ENCODE measurements at regions not wholly inside any gene's neighbourhood (a gene's known extent, or its start where the extent isn't known, plus 50 kb on each side); places are given as distances from the start of the nearest gene placed in this dataset.

DNA sequence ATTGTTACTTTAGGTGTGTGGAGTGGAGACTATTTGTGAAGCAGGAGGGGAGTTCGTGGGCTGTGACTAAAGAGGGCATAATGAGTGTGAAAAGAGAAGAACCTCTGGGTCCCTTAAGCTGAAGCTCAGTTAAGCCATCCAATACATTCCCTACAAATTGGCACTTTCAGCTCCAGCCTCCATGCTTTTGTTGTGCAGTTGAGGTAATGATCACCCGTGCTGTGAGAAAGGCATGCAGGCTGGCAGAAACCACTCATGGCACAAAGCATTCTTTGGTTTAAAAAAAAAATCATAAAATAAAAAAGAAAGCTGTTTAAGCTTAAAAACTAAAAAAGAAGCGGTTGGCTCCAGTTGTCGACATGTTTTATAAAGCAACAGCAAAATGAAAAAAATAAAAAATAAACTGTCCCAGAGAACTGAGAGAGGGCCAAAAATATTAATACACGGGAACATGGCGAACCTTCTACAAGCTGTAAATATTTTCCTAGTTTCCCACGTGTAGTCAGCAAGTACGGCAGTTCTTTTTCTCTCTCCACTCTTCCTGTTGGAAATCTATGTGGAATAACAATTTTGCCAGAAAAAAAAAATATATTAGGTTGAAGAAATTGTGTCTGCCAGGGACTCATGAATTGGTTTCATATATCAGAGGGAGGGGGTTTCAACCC, 82.2 kb downstream of the ANKRD60 start:
- TF ChIP-seq, protein P1, sequence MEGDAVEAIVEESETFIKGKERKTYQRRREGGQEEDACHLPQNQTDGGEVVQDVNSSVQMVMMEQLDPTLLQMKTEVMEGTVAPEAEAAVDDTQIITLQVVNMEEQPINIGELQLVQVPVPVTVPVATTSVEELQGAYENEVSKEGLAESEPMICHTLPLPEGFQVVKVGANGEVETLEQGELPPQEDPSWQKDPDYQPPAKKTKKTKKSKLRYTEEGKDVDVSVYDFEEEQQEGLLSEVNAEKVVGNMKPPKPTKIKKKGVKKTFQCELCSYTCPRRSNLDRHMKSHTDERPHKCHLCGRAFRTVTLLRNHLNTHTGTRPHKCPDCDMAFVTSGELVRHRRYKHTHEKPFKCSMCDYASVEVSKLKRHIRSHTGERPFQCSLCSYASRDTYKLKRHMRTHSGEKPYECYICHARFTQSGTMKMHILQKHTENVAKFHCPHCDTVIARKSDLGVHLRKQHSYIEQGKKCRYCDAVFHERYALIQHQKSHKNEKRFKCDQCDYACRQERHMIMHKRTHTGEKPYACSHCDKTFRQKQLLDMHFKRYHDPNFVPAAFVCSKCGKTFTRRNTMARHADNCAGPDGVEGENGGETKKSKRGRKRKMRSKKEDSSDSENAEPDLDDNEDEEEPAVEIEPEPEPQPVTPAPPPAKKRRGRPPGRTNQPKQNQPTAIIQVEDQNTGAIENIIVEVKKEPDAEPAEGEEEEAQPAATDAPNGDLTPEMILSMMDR (IDR thresholded peaks at IDR 0.05; ENCODE audit: insufficient read depth, low read length, poor library complexity, severe bottlenecking): no peak
- no peak for TF ChIP-seq EZH2phosphoT487 (conservative IDR thresholded peaks at IDR 0.05; ENCODE audit: low read length)
